ENCODE measurements at regions not wholly inside any gene's neighbourhood (a gene's known extent, or its start where the extent isn't known, plus 50 kb on each side); places are given as distances from the start of the nearest gene placed in this dataset.

DNA sequence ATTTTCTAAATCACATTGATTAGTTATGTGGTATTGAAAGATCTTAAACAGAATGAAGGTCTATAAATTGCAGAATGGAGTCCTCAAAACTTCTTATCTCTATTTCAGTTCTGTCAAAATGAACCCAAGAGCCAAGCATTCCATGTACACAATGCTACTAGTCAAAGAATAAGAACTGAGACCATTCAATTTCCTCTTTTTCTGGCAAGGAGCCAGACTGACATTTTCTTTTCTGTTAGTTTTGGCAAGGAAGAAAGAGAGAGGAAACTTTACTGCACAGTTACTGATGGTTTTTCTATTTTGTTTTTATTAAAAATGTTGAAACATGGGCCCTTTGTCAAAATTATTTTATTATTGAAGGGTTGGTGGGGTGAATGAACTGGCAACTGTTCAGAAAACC lies 181.8 kb upstream of the FERD3L start:
- no peaks in the 10 kb centered on the region for H3K36me3 ChIP-seq
- TF ChIP-seq POLR2A (IDR thresholded peaks at IDR 0.05) (no peak), POLR2AphosphoS5 (IDR thresholded peaks at IDR 0.05) (no peak)
- TF ChIP-seq, protein P1, sequence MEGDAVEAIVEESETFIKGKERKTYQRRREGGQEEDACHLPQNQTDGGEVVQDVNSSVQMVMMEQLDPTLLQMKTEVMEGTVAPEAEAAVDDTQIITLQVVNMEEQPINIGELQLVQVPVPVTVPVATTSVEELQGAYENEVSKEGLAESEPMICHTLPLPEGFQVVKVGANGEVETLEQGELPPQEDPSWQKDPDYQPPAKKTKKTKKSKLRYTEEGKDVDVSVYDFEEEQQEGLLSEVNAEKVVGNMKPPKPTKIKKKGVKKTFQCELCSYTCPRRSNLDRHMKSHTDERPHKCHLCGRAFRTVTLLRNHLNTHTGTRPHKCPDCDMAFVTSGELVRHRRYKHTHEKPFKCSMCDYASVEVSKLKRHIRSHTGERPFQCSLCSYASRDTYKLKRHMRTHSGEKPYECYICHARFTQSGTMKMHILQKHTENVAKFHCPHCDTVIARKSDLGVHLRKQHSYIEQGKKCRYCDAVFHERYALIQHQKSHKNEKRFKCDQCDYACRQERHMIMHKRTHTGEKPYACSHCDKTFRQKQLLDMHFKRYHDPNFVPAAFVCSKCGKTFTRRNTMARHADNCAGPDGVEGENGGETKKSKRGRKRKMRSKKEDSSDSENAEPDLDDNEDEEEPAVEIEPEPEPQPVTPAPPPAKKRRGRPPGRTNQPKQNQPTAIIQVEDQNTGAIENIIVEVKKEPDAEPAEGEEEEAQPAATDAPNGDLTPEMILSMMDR (IDR thresholded peaks at IDR 0.05): no peak
- H3K4me3 ChIP-seq: no peak overlapping the region
- H3K4me1 ChIP-seq: no peaks in the 10 kb centered on the region
- H3K27ac ChIP-seq: no peak overlapping the region
- intact Hi-C loops (cut with DNase I; ENCODE audit: low total_unique reads): loop anchor here (10.0 kb wide), 1 partner anchor 1848 kb away; no protein-coding TSS in a partner anchor
- H3K27me3 ChIP-seq: no peaks in the 10 kb centered on the region
- H3K9me3 ChIP-seq: no peaks in the 10 kb centered on the region
- no peak for DNase-seq (ENCODE audit: low spot score in 2 of 2)

DNA sequence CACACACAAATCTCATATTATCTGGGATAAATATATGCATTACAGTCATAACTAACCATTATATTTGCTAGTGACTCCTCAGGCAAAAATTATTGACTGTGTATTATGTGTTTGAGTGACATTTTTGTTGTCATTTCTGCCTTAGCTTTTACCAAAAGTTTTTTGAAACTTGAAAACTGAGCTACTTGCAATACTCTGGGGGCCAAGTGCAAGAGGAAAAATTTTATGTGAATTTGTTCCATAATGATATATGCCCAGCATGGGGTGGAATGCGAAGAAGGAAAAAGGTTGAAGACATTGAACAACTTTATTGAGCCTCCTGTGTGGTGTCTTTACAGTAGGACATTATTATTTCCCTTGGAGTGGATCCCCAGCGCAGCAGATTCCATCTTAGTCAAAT lies 176.8 kb upstream of the FERD3L start:
- no peaks in the 10 kb centered on the region for H3K9me3 ChIP-seq
- H3K4me3 ChIP-seq: no peak overlapping the region
- no peaks in the 10 kb centered on the region for H3K36me3 ChIP-seq
- intact Hi-C loops (cut with DNase I; ENCODE audit: low total_unique reads): loop anchor here (10.0 kb wide), 1 partner anchor 1853 kb away; no protein-coding TSS in a partner anchor
- H3K4me1 ChIP-seq: no peaks in the 10 kb centered on the region
- no peak overlapping the region for H3K27ac ChIP-seq
- DNase-seq (ENCODE audit: low spot score in 2 of 2): no peak
- H3K27me3 ChIP-seq: no peaks in the 10 kb centered on the region
- no peak for TF ChIP-seq POLR2A (IDR thresholded peaks at IDR 0.05)
- TF ChIP-seq, protein P1 (IDR thresholded peaks at IDR 0.05): no peak
- no peak for TF ChIP-seq POLR2AphosphoS5 (IDR thresholded peaks at IDR 0.05)

DNA sequence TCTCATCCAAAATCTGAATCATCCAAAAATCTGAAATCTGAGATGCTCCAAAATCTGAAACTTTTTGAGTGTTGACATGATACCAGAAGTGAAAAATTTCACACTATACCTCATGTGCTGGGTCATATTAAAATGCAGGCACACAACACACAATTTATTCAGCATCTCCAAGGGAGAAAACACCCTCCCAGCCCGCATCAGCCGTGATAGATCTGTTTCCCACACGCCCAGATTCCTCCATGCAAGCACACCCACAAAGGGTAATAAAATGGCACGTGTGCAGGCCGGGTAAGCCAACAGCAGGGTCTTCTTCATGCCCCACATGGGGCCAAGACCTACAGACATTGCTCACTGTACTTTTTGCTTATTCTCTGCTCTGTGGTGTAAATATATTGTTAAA lies 173.1 kb upstream of the FERD3L start:
- TF ChIP-seq POLR2A (IDR thresholded peaks at IDR 0.05) (no peak), POLR2AphosphoS5 (IDR thresholded peaks at IDR 0.05) (no peak)
- TF ChIP-seq, protein P1 (IDR thresholded peaks at IDR 0.05): no peak
- intact Hi-C loops (cut with DNase I; ENCODE audit: low total_unique reads): no loop called here
- no peak for DNase-seq (ENCODE audit: low spot score in 2 of 2)
- Histone ChIP-seq H3K36me3 (no peaks in the 10 kb centered on the region), H3K4me1 (no peaks in the 10 kb centered on the region), H3K27ac (no peak overlapping the region), H3K9me3 (no peaks in the 10 kb centered on the region), H3K27me3 (no peaks in the 10 kb centered on the region), H3K4me3 (no peak overlapping the region)

DNA sequence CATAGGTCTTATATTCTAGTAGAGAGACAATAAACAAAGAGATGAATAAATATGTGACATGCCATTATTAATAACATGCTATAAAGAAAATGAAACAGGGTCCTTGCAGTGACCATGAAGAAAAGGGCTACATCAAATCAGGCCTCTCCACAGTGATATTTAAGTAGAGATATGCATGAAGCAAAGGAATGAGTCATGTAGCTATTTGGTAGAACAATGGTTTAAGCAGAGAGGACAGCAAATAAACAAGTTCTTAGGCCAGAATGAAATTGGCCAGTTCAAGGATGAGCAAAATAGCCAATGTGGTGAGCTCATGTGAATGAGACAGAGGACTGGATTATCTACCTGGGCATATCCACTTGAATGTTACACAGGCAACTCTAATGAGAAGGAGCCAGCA lies 172.2 kb upstream of the FERD3L start:
- no peaks in the 10 kb centered on the region for H3K9me3 ChIP-seq
- no peak for DNase-seq (ENCODE audit: low spot score in 2 of 2)
- H3K4me1 ChIP-seq: no peaks in the 10 kb centered on the region
- no peaks in the 10 kb centered on the region for H3K27me3 ChIP-seq
- TF ChIP-seq, protein P1 (IDR thresholded peaks at IDR 0.05): no peak
- TF ChIP-seq POLR2AphosphoS5 (IDR thresholded peaks at IDR 0.05): no peak
- no peak for TF ChIP-seq POLR2A (IDR thresholded peaks at IDR 0.05)
- H3K36me3 ChIP-seq: no peaks in the 10 kb centered on the region
- intact Hi-C loops (cut with DNase I; ENCODE audit: low total_unique reads): no loop called here
- H3K27ac ChIP-seq: no peak overlapping the region
- no peak overlapping the region for H3K4me3 ChIP-seq

DNA sequence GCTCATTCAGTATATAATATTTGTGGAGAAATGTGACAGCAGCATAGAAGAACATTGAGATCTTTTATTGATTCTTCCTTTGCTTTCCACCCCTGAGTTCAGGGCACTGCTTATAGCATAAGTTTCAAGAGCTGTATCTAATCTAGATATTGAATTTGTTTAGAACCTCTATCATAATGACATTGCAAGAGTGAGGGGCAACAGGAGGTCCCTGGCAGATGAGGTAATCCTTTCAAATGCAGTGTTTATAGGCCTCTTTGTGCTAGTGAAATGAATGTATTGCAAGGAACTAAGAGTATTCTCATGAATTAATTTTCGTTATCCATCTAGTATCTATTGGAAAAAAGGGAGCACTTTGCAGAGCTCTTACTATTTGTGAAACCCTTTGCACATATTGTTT lies 167.2 kb upstream of the FERD3L start:
- H3K27me3 ChIP-seq: no peaks in the 10 kb centered on the region
- no peaks in the 10 kb centered on the region for H3K4me1 ChIP-seq
- no peaks in the 10 kb centered on the region for H3K9me3 ChIP-seq
- no peak overlapping the region for H3K4me3 ChIP-seq
- DNase-seq (ENCODE audit: low spot score in 2 of 2): no peak
- H3K27ac ChIP-seq: no peak overlapping the region
- TF ChIP-seq POLR2A (IDR thresholded peaks at IDR 0.05) (no peak), POLR2AphosphoS5 (IDR thresholded peaks at IDR 0.05) (no peak)
- TF ChIP-seq, protein P1 (IDR thresholded peaks at IDR 0.05): no peak
- intact Hi-C loops (cut with DNase I; ENCODE audit: low total_unique reads): no loop called here
- H3K36me3 ChIP-seq: no peaks in the 10 kb centered on the region

All from breast epithelium (tissue), 4 donors.